ENCODE measurements at regions not wholly inside any gene's neighbourhood (a gene's known extent, or its start where the extent isn't known, plus 50 kb on each side); places are given as distances from the start of the nearest gene placed in this dataset.

DNA sequence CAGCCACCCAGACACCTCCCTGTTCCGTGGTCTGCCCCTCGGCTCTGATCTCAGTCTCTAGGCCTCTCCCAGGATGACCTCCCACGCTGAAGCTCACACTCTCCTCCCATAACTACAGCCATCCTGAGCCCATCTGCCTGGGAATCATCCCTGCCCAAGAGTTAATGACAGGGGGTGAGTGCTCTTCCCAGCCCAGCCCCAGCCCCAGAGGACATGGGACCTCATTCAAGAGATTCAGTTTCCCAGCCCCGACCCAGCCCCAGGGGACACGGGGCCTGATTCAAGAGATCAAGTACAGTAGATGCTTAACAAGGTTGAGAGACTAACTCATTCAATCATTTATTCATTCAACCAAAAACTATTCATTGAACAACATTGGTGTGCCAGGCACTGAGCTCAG, 272.0 kb downstream of the XXYLT1 start:
- DNase-seq, result no peak

DNA sequence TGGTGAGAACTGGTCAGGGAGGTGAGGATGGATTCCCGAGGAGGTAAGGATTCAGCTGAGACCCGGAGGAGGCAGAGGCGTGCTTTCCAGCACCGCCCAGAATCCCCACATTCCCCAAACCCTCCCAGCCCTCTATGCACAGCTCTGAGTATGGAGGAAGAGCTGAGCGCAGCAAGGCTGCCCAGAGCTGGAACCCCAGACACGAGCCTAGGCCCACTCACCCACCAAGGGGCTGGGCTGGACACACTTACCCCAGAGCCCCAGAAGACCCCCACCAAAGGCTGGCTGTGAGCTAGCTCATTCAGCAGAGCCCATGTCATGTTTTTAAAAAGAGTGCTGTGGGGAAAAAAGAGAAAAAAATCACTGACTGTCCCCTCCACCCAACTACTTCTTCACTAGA, 271.5 kb downstream of the XXYLT1 start:
- DNase-seq, result no peak

GRCh38 chr3:195001261-195001660, 269.7 kb downstream of the XXYLT1 start:
- DNase-seq, result no peak

DNA sequence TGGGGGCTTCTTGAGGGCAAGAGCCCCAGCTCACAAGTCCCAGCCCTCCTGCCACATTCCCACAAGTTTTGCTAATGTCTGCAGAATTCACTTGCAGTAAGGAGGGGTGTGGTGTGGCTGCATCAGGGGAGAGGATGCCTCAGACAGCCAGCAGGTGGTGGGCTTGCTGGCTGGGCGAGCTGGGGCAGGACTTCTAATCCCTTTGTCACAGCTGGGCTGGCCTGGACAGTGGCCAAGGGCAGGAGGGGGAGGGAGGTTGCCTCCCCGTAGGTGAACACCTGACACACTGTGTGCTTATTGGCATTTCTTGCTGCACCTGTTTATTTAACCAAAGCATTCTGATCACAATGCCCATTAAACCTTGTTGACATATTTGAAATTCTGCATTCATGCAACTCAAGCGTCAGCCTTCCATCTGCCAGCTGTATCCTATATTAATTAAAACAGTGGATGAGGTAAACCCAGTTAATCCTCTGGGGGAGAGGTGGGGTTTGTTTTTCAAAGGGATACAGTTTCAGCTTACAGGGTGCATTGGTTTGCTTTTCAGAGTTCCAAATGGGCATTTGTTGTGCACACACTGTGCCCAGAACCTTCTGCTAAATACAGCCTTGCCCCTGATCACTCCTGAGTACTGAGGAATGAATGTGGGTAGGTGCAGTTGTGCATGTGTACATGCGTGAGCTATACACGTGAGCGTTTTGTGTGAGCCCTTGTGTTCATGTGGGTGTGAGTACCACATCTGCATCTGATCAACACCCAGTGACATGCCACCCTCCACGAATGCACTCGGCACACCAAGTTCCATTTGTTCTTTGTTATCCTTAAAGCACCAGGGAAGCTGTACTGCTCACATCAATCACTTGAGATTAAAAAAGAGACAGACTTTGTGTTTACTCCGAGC, 268.7 kb downstream of the XXYLT1 start:
- peak; percentile 99 for DNase-seq

GRCh38 chr3:195003006-195003892, 267.7 kb downstream of the XXYLT1 start:
- DNase-seq, result no peak

GRCh38 chr3:195003893-195004289, 267.1 kb downstream of the XXYLT1 start:
- no peak for DNase-seq

GRCh38 chr3:195004512-195005250, 266.3 kb downstream of the XXYLT1 start:
- no peak for DNase-seq

- DNase-seq, result peak; percentile 16
Observed at GRCh38 chr3:195005251-195005620, 265.7 kb downstream of the XXYLT1 start.

- DNase-seq, result no peak
Observed at GRCh38 chr3:195005759-195006510, 265.0 kb downstream of the XXYLT1 start.

DNA sequence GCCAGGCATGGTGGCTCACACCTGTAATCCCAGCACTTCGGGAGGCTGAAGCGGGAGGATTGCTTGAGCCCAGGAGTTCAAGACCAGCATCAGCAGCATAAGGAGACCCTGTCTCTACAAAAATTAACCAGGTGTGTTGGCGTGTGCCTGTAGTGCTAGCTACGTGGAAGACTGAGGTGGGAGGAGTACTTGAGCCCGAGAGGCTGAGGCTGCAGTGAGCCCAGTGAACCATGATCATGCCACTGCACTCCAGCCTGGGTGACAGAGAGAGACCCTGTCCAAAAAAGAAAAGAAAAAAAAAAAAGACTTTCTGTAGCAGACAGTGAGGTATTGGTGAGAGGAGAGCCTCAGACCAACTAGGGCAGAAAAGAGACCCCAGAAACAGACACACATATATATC, 263.8 kb downstream of the XXYLT1 start:
- DNase-seq, result no peak

DNA sequence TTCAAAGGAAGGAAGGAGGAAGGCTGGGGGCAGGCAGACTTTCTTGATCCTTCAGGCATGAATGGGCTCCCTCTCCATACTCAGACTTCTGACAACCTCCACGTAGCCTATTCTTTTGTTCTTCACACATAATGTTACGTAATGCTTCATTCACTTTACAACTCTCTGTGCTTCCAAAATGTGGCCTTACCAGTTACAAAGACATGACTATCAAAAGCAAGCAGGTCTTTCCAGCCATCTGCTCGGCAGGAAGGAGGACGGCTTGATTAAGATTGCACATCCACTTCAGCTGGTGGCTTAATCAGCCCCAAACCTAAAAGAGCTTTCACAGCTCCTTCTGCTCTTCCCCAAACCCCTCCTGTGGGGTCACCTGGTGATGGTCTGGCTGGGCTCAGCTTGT, 263.2 kb downstream of the XXYLT1 start:
- no peak for DNase-seq

DNA sequence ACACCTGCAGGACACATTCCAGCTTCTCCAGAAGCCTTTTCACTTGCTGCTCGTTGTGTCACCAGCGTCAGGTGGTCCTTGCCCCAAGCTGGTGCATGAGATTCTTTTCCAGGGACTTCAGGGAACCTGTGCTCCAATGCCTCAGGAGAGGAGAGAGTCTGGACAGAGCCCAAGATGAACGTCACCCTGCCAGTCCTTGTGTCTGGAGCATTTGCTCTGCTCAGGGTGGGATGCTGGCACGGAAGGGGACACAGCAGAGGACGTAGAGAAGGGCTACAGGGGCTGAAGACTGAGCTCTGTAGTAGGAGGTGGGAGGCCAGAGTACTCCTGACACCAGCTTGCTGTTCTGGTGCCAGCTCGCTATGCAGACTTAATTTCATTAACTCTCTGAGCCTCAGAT, 262.1 kb downstream of the XXYLT1 start:
- no peak for DNase-seq

GRCh38 chr3:195009616-195010015, 261.3 kb downstream of the XXYLT1 start:
- DNase-seq, result no peak

DNA sequence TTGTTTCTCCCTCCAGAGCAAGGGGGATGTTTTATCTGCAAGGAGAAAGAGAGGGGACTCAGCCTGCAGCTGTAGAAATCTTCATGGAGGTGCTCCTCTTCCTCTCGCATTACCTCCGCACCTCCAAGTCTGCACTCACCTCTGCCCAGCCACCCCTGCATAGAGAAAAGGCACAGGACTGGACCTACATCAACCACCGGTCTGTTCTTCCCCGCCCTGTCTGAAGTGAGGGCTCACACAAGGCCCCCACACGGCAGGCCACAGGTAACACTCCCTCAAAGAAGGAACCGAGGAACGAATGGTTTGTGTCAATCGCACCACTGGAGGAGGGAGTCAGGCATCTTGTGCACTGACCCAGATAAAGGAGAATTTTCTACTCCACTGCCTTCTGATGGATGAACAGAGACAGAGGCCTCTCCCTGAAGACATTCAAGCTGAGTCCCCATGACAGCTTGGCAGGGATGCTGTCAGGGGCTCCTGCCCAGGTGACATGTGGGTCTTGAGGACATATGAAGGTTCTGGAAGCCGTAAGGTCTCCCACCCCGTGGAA, 260.3 kb downstream of the XXYLT1 start:
- DNase-seq, result no peak

GRCh38 chr3:195011231-195011834, 259.6 kb downstream of the XXYLT1 start:
- no peak for DNase-seq

DNA sequence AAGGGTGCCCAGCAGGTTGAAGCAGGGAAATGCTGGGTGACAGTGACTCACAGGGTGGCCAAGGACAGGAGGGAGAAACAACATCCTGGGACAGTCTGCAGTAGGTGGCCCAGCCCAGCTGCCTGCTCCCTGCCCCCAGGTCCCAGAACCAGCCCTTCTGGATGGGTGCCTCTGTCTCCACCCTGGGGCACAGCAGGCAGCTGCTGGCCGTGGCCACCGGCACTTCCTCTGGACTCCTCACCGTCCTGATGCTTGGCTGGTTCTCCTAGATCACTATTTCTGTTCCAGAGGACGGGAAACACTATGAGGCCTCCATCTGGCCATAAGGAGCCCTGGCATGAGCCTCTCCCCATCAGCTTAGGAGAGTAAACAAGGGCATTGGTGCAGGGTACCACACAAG, 258.9 kb downstream of the XXYLT1 start:
- no peak for DNase-seq

DNA sequence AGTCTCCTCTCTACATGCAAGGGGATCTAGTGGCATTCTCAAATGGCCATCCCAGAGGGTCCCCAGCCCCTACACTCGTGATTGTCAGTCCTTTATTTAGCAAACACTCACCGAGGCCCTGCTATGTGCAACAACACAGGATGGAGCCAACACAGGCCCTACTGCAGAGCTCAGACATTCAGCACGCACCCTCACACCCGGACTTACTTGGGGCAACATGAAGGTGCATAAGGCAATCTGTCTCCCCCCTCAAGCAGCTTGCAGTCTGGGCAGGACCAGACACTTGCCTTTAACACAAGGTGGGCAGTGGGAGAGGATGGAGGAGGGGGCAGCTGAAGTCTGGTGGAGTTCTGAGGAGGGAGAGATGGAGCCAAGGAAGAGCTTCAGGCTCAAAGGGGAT, 258.4 kb downstream of the XXYLT1 start:
- no peak for DNase-seq

- no peak for DNase-seq
Observed at GRCh38 chr3:195013411-195014361, 257.3 kb downstream of the XXYLT1 start.

- no peak for DNase-seq
Observed at GRCh38 chr3:195015021-195015420, 255.9 kb downstream of the XXYLT1 start.

DNA sequence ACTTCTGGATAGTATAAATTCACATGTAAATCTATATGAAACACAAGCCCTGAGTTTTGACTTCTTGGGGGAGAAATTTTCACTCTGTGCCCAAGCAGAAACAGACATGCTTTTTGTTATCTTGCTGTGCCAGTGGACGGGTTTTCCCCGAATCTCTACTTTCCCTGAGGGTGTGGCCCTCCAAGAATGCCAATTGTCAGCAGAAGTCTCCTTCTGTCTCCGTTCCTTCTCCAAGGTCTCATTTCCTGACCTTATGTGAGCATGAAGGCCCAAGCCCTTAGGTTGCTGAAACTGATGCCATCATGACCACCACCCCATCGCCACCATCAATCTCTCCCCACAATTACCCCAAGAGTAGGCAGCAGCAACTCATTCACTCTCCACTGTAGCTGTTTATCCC, 253.8 kb downstream of the XXYLT1 start:
- DNase-seq, result no peak

Measured in NCI-H774 (cell line).